Stimulated activated memory B cell treated with anti-CD40 and anti-IgM and Interleukin-4, amounts not matched to agents 10 μg/mL and 1 μg/mL and 100 μg/mL, for 72 hours (primary cell): ENCODE measurements at regions not wholly inside any gene's neighbourhood (a gene's known extent, or its start where the extent isn't known, plus 50 kb on each side); places are given as distances from the start of the nearest gene placed in this dataset.

Experiments
- ATAC-seq: fragments of 150-1000 bp; cut with Tn5 transposase; 2 replicates; pipeline ENCODE4 v1.10.0; 2021
- H3K27ac Mint-ChIP-seq: one replicate; pipeline ENCODE4 v1.8.0; 2022; ENCODE audit warnings: mild to moderate bottlenecking, mixed read lengths
- H3K27me3 Mint-ChIP-seq: one replicate; pipeline ENCODE4 v1.8.0; 2022; ENCODE audit warnings: mixed read lengths
- H3K36me3 Mint-ChIP-seq: one replicate; pipeline ENCODE4 v1.8.0; 2022; ENCODE audit warnings: mixed read lengths
- H3K4me1 Mint-ChIP-seq: one replicate; pipeline ENCODE4 v1.8.0; 2022; ENCODE audit warnings: mixed read lengths
- H3K4me3 Mint-ChIP-seq: one replicate; pipeline ENCODE4 v1.8.0; 2022; ENCODE audit warnings: mild to moderate bottlenecking, moderate library complexity, mixed read lengths
- H3K9me3 Mint-ChIP-seq: one replicate; pipeline ENCODE4 v1.8.0; 2022; ENCODE audit warnings: mixed read lengths

DNA sequence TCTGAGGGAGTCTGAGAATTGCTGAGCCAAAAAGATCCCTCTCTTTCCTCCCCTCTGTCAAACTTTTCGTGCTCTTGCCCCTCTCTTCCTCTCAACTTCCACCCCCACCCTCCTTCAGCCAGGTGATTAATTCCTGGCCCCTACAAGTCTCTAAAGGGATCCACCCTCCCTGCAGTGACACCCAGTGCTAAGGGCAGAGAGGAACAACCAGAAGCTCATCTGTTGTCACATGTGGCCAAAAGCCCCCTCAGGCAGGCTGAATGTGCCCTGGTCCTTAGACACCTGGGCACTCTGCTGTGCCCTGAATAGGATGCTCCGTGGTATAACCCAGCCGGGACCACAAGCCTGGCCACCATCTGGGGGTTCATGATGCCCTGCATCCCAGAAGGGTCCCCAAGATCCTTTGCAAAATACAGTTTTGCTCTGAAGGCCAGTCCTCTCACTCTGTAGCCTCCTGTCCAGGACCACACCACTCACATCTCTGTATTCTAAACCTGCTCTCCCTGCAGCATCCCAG, 234.4 kb downstream of the BCL11A start:
- Mint-ChIP-seq H3K27ac (peak overlapping the region; percentile 86), H3K9me3 (no peaks in the 10 kb centered on the region), H3K36me3 (no peaks in the 10 kb centered on the region), H3K27me3 (no peaks in the 10 kb centered on the region), H3K4me1 (peaks cover 71% of the 10 kb centered on the region), H3K4me3 (no peak overlapping the region)
- ATAC-seq = no peak

DNA sequence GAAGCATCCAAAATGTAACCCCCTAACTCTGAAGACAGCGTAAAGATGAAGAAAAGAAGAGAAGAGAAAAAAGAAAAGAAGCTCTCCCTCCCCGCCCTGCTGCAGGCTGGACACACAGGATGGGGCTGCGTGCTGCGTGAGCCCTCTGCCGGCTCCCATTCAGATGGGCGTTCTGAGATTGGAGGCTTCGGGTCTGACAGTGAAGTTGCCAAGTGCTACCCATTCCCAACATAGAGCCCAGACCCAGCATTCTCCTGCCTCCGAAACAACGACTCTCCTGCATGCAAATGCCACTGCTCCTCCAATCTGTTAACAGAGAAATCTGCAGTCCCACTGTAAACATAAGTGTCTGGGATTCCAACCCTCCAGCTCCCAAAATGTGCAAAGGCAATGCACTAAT, 234.9 kb downstream of the BCL11A start:
- Mint-ChIP-seq H3K9me3 (no peaks in the 10 kb centered on the region), H3K27me3 (no peaks in the 10 kb centered on the region), H3K4me1 (peaks cover 76% of the 10 kb centered on the region), H3K27ac (peak overlapping the region; percentile 86), H3K36me3 (no peaks in the 10 kb centered on the region), H3K4me3 (no peak overlapping the region)
- ATAC-seq = no peak

DNA sequence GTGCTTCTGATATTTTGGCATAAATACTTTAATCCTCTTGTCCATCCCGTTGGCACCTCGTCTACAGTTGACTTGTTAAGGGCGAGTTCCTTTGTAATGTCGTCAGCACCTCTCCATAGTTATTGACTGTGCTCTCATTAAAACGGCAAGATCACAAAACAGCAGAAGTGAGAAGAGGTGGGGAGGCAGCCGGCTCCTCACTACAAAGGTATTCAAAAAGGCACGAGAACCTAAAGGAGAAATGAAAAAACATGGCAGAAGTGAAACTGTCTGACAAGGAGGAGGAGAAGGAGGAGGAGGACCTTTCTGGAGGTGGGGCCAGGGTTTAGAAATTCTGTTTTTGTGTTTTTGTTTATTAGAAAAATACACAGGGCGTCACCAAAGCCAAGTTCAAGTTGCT, 235.6 kb downstream of the BCL11A start:
- Mint-ChIP-seq H3K4me3 (peak overlapping the region; percentile 5), H3K9me3 (no peaks in the 10 kb centered on the region)

DNA sequence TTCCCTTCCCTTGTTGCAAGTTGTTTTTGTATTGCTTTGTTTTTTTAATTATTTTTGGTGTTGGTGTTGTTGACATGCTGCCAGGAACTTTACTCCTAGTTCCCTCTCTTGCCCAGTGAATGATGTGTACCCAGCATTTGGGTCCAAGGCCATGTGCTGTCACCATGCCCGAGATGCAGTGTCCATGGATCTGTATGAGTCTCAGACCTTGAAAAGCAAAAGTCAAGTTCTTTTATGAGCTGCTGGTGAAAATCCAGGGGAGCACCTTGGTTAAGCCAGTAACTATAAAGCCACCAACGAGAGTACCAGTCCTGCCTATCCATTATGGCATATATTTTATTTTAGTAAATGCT, 236.4 kb downstream of the BCL11A start:
- H3K4me3 Mint-ChIP-seq = peak overlapping the region; percentile 58
- ATAC-seq = no peak
- H3K27me3 Mint-ChIP-seq = no peaks in the 10 kb centered on the region
- no peaks in the 10 kb centered on the region for H3K9me3 Mint-ChIP-seq
- H3K4me1 Mint-ChIP-seq = peaks cover 77% of the 10 kb centered on the region
- H3K36me3 Mint-ChIP-seq = no peaks in the 10 kb centered on the region
- peak overlapping the region; percentile 86 for H3K27ac Mint-ChIP-seq

More for the DNA sequence above, 235.6 kb downstream of the BCL11A start:
- Mint-ChIP-seq H3K27ac (peak overlapping the region; percentile 86), H3K36me3 (no peaks in the 10 kb centered on the region), H3K4me1 (peaks cover 78% of the 10 kb centered on the region), H3K27me3 (no peaks in the 10 kb centered on the region)
- peak; percentile 89 for ATAC-seq

DNA sequence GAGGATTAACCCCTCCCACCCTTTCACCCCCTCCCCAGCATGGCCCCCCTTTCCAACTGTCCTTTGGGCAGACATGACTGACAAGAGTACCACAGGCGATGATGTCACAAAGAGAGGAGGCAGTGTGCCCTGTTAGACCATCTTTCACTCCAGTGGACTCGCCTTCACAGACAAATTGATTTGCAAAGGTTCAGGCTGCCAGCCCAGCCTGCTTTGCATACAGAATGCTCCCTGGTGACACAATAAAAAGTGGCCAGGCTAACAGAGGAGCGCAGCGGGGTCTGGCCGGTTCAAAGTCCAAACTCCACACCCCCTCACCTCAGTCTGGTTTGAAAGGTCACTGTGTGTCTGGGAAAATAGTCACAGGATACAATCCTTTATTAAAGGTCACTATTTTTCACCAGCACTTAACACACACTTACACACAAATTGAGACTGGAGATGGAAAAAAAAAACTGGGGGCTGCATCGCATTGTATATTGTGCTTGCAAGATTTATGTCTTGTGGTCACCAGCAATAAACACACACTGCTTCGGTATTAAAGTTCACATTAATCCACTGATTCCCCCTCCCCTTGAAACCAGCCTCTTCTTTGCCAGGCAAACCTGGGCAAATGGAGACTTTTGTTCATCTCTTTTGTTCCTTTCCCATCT, 236.9 kb downstream of the BCL11A start:
- H3K36me3 Mint-ChIP-seq = no peaks in the 10 kb centered on the region
- H3K27ac Mint-ChIP-seq = peak overlapping the region; percentile 86
- H3K4me3 Mint-ChIP-seq = peak overlapping the region; percentile 58
- H3K4me1 Mint-ChIP-seq = peaks cover 81% of the 10 kb centered on the region
- ATAC-seq = peak; percentile 49
- no peaks in the 10 kb centered on the region for H3K27me3 Mint-ChIP-seq
- no peaks in the 10 kb centered on the region for H3K9me3 Mint-ChIP-seq

DNA sequence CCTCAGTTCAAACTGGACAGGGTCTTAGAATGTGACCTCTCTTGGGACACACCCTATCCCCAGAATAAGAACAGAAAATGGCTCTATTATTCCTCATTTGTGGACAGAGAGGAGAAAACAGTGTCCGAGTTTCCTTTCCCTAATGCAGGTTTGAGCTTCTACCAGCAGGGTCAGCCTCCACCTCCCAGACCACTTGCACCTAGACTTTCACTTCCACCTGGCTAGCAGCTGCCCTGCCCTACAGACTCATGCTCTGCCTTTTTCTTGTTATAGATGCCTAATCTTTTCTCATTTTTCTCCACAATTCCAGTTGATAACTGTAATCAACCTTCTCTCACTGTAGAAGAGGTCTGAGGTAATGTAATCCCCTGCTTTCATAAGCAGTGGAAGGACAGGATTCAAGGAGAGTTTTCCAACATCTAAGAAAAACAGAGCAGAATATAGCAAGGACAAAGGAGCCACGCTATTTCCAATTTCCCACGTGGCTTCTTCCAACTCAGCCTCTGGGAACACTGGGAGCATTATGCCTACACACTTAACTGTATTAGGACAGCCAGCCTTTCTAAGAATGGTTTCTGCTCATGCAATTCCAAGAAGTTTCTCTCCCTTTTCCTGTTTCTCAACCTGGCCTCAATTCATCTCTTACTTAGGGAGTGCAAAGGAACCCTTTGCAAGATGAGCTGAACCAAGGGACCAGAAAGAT, 239.8 kb downstream of the BCL11A start:
- Mint-ChIP-seq H3K36me3 (no peaks in the 10 kb centered on the region), H3K4me3 (no peak overlapping the region), H3K9me3 (no peaks in the 10 kb centered on the region), H3K27ac (peak overlapping the region; percentile 49), H3K4me1 (peaks cover 90% of the 10 kb centered on the region), H3K27me3 (no peaks in the 10 kb centered on the region)
- ATAC-seq = no peak

DNA sequence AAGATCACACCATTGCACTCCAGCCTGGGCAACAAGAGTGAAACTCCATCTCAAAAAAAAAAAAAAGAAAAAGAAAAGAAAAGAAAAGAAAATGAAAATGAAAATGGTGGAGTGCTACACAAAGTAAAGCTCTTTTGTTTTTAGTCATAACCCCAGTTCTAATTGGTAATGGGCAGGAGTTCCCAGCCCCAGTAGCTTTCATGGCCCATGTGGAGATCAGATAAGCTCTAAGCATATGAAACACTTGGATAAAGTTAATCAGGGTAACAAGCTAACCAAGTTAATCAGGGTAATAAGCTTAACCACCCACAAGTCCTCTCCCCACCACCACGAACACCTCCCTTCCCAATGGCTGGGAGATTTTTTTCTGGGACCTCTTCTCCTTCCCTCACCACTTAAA, 240.8 kb downstream of the BCL11A start:
- ATAC-seq = peak; percentile 49
- Mint-ChIP-seq H3K4me1 (peaks cover 90% of the 10 kb centered on the region), H3K27ac (peak overlapping the region; percentile 49), H3K4me3 (no peak overlapping the region), H3K36me3 (no peaks in the 10 kb centered on the region), H3K9me3 (no peaks in the 10 kb centered on the region), H3K27me3 (no peaks in the 10 kb centered on the region)

DNA sequence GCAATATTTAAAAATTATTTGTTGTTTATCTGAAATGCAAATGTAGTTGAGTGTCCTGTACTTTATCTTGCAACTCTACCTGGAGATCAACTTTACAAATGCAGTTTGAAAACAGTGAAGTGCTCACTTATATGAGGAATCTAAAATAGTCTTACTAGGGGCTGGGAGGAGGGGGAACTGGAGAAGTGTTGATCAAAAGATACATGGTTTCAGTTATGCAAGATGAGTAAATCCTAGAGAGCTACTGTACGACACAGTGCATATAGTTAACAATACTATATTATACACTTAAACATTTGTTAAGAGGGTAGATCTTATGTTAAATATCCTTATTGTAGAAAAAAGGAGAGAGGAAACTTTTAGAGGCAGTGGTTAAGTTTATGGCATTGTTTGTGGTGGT, 241.9 kb downstream of the BCL11A start:
- no peak overlapping the region for H3K27ac Mint-ChIP-seq
- no peaks in the 10 kb centered on the region for H3K36me3 Mint-ChIP-seq
- no peaks in the 10 kb centered on the region for H3K9me3 Mint-ChIP-seq
- ATAC-seq = no peak
- peaks cover 89% of the 10 kb centered on the region for H3K4me1 Mint-ChIP-seq
- H3K27me3 Mint-ChIP-seq = no peaks in the 10 kb centered on the region
- H3K4me3 Mint-ChIP-seq = no peak overlapping the region

DNA sequence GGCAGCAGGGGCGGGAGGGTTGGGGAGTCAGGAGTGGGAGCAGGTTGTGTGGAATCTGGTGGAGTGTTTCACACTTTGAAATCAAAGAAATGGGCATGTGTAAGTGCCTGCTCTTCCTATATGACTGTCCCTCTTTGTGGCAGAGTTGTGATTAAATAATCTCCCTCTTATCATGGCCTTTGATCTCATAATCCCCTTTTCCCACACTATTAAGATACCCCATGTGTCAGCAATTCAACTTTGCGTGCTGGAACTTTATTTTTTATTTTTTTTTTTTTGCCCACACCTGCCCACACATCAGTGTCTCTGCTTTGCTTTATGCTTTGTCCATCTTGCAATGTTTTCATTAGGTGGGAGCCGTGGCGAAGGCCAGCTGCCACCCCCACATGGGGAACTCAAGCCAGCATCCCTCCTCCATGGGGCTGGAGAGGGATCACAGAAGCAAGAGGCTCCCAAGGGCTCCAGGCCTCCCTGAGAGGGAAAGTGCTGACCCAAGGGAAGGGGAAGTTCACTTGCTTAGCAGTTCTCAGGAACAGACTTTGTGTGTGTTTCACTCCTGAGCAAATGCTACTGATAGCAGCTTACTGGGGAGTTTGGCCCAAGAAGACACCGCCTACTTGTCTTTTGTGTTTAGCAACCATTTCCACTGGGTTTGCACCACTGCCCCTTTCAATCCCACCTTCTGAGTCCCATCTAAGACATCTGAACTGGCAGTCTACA, 243.4 kb downstream of the BCL11A start:
- H3K27me3 Mint-ChIP-seq = no peaks in the 10 kb centered on the region
- H3K9me3 Mint-ChIP-seq = no peaks in the 10 kb centered on the region
- no peak overlapping the region for H3K4me3 Mint-ChIP-seq
- peaks cover 84% of the 10 kb centered on the region for H3K4me1 Mint-ChIP-seq
- H3K36me3 Mint-ChIP-seq = no peaks in the 10 kb centered on the region
- no peak for ATAC-seq
- peak overlapping the region; percentile 68 for H3K27ac Mint-ChIP-seq

DNA sequence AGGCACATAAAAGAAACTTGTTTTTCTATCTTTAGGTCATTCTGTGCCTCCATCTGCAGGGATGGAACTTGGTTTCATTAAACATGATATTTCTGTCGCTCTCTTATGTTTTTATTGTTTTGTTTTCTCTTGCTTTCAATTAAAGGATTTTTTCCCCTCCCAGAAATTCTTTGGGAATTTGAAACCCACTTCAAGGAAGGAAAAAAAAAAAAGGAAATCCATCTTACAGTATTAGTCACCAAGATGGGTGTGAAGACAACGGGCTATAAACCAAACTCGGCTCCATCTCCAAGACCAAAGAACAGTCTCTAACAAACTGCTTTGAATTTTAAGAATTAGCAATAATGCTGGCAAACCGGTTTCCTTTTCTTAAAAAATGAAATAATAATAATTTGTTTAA, 244.1 kb downstream of the BCL11A start:
- H3K27ac Mint-ChIP-seq = peak overlapping the region; percentile 68
- H3K36me3 Mint-ChIP-seq = no peaks in the 10 kb centered on the region
- ATAC-seq = no peak
- H3K4me3 Mint-ChIP-seq = no peak overlapping the region
- no peaks in the 10 kb centered on the region for H3K9me3 Mint-ChIP-seq
- H3K27me3 Mint-ChIP-seq = no peaks in the 10 kb centered on the region
- peaks cover 77% of the 10 kb centered on the region for H3K4me1 Mint-ChIP-seq

DNA sequence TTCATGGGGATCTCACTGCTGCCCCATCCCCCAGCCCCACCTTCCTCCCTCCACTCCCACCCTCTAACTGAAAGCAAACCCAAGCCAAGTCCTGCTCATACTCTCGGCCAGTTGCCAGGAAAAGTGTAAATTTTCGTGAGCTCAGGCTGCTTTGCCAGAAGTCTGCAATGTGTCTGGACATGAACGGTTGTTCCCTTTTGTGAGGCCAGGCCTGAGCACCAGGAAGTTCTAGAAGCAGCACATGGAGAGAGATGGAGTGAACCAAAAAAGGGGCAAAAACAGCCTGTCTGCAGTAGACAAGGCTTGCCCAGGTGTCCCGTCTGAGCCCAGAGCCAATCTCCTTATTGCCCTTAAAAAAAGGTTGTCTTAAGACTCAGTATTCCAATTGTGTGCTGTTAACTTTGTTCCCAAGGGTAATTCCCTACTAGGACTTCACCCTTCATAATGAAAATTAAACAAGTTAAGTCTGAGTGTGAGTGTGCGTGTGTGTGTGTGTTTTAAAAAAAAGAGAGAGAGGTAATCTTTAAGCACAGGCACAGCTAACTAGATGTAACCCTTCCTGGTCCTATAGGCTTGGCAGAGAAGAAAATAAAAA, 247.1 kb downstream of the BCL11A start:
- Mint-ChIP-seq H3K4me1 (peaks cover 61% of the 10 kb centered on the region), H3K27ac (peak overlapping the region; percentile 62), H3K36me3 (no peaks in the 10 kb centered on the region), H3K9me3 (no peaks in the 10 kb centered on the region), H3K27me3 (no peaks in the 10 kb centered on the region), H3K4me3 (no peak overlapping the region)
- ATAC-seq = no peak

DNA sequence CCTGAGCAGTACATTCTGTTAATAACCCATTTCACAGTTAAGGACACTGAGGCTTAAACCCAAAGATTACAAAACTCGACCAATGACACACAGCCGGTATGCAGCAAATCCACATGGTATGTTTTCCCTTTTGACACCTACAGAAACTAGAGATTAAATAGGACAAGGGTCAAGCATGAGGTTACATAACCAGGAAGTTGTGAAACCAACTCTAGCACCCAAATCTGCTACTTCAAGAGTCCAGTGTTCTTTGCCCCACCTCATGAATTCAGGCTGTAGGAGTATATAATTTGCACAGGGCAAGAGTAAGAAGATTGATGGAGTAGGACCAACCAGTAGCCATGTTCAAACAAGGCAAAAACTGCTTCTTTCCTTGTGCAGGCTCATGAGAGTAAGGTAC, 249.8 kb downstream of the BCL11A start:
- H3K36me3 Mint-ChIP-seq = no peaks in the 10 kb centered on the region
- H3K27ac Mint-ChIP-seq = peak overlapping the region; percentile 8
- H3K4me1 Mint-ChIP-seq = peaks cover 34% of the 10 kb centered on the region
- H3K4me3 Mint-ChIP-seq = no peak overlapping the region
- no peaks in the 10 kb centered on the region for H3K9me3 Mint-ChIP-seq
- no peaks in the 10 kb centered on the region for H3K27me3 Mint-ChIP-seq
- ATAC-seq = no peak

DNA sequence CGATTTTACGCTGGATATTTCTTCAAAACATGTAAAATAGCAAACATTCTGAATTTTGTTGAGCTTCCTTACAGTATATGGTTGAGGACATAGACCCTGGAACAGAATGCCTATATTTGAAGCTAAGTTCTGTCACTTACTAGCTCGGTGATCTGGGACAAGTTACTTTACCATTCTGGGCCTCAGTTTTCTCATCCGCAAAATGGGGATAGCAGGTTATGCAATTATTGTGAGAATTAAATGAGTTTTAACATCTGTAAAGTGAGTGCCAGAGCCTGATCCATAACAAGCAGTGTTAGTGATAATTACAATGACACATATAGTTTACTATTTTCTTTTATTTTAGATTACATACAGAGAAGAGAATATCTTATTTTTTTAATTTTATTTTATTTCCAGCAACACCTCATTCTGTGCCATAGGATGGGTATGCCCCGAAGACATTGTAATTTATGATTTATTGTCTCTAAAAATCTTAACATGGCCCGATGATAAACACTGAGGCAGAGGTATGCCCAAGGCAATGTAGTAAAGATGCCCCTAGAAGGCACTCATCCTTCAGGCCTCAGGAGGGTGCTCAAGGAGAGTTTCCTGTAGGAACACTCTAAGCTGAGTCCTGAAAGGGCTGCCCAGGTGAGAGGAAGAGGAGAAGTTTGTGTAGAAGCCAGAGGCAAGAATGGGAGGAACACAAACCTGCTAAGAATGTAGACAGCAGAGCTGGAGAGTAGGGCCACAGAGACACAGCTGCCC, 250.9 kb downstream of the BCL11A start:
- H3K9me3 Mint-ChIP-seq = no peaks in the 10 kb centered on the region
- peaks cover 23% of the 10 kb centered on the region for H3K4me1 Mint-ChIP-seq
- H3K27me3 Mint-ChIP-seq = no peaks in the 10 kb centered on the region
- H3K27ac Mint-ChIP-seq = peak overlapping the region; percentile 8
- no peak overlapping the region for H3K4me3 Mint-ChIP-seq
- no peaks in the 10 kb centered on the region for H3K36me3 Mint-ChIP-seq
- ATAC-seq = no peak

DNA sequence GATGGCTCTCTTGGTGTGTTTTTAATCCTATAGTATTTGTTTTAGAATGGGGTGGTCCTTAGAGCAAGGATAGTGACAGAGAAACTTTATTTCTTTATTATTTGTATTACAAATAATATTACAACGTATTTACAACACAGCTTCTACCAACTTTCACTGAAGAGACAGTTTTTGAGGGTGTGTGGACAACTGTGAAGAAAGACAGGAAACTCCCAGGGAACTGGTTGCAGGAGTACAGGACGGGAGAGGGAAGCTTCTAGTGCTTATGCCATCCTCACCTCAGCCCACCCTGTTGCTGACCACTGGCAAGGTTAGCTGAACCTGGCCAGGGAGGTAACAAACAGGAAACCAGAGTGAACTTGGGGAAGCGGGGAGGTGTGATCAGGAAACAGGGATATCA, 251.7 kb downstream of the BCL11A start:
- Mint-ChIP-seq H3K4me1 (peaks cover 15% of the 10 kb centered on the region), H3K4me3 (no peak overlapping the region), H3K36me3 (no peaks in the 10 kb centered on the region), H3K9me3 (no peaks in the 10 kb centered on the region), H3K27ac (no peak overlapping the region), H3K27me3 (no peaks in the 10 kb centered on the region)
- ATAC-seq = no peak

DNA sequence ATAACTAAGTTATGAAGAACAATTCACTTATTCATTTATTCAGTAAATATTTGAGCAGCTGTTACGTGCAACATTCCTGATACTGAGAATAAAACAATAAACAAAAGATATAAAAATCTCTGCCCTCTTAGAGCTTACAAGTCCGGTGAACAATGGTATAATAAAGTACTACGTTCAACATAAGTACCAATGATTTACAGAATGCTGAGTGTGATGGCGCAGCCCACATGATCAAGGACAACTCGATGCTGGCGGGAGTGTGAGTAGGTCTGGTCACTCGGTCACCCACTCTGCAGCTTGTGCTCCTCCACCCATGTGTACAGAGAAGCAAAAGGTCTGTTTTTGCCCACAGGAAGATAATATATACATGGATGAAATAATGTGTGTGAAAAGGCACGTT, 254.3 kb downstream of the BCL11A start:
- no peak overlapping the region for H3K4me3 Mint-ChIP-seq
- no peaks in the 10 kb centered on the region for H3K27me3 Mint-ChIP-seq
- peaks cover 23% of the 10 kb centered on the region for H3K4me1 Mint-ChIP-seq
- H3K27ac Mint-ChIP-seq = no peak overlapping the region
- no peaks in the 10 kb centered on the region for H3K36me3 Mint-ChIP-seq
- ATAC-seq = no peak
- no peaks in the 10 kb centered on the region for H3K9me3 Mint-ChIP-seq
